Peyer's patch (tissue), 4 donors: ENCODE measurements at regions not wholly inside any gene's neighbourhood (a gene's known extent, or its start where the extent isn't known, plus 50 kb on each side); places are given as distances from the start of the nearest gene placed in this dataset.

Experiments
- CTCF ChIP-seq, 6 experiments: fragments of 450-650 bp in 4 of 6; fragments of 200-600 bp in 2 of 6; sonication (generic) in 1 of 6; IDR thresholded peaks; one replicate each; pipeline ENCODE4 v1.5.1; 2017 to 2019; ENCODE audit warnings: antibody characterized with exemption in 6 of 6, mild to moderate bottlenecking in 3 of 6, moderate library complexity in 1 of 6
- POLR2A ChIP-seq, 2 donors: fragments of 450-650 bp; IDR thresholded peaks; one replicate each; pipeline ENCODE4 v1.5.1; 2017; ENCODE audit warnings: antibody characterized with exemption in 2 of 2, mild to moderate bottlenecking in 2 of 2, moderate library complexity in 2 of 2

- TF ChIP-seq CTCF (IDR thresholded peaks at IDR 0.05) (peak in 4 of 6 experiments; percentile 47 to 63 (median 54)), POLR2A (IDR thresholded peaks at IDR 0.05) (no peak)
Observed at GRCh38 chr2:211085056-211085680, 528.8 kb downstream of the CPS1 start.
